ENCODE measurements at regions not wholly inside any gene's neighbourhood (a gene's known extent, or its start where the extent isn't known, plus 50 kb on each side); places are given as distances from the start of the nearest gene placed in this dataset.
"Not testable (repeated sequence)": the region's sequence is repeated elsewhere in the genome, so short reads cannot be mapped to it uniquely, and the experiment has no call there.

DNA sequence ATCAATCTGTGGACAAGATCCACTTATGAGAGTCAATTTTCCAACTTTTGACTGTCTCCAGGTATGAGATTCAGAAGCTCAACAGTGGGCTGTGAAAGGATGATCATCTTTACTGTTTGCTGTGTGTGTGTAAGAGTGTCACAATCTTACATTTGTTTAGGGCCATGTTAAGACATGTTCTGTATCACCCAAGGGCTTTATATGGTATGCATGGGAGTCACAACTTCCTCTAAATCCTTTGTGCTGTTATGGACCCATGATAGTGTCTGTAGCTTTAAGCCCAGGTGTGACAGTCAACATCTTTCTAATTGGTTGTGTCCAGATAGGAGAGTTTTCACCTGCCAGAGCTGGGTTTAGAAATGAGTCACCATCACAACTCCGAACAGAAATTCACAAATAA, 70.2 kb downstream of the ZNF726 start:
- not testable (repeated sequence) for DNase-seq

- no peak for DNase-seq
Measured at GRCh38 chr19:23986623-23987022, 71.9 kb downstream of the ZNF726 start.

GRCh38 chr19:23991170-23991569, 76.5 kb downstream of the ZNF726 start:
- no peak for DNase-seq

DNA sequence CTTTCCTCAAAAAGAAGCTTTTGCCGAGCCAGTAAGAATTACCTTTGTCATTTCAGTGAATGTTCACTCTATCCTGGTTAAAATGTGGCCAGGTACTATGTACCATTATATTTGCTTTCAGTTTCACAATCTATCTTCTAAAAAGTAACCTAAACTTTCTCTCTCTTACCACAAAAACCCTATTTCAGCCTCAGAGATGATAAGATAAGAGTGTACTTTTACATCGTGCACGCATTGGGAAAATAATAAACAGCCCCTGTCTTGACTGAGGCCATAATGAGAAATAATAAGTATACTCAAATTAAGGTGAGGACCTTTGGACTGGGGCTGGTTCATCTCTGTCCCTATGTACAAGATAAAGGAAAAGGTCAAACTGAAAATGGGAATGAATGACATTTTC, 77.7 kb downstream of the ZNF726 start:
- DNase-seq = no peak

- no peak for DNase-seq
Measured at GRCh38 chr19:23993440-23993839, 78.8 kb downstream of the ZNF726 start.

GRCh38 chr19:23996549-23996948, 81.9 kb downstream of the ZNF726 start:
- no peak for DNase-seq

DNA sequence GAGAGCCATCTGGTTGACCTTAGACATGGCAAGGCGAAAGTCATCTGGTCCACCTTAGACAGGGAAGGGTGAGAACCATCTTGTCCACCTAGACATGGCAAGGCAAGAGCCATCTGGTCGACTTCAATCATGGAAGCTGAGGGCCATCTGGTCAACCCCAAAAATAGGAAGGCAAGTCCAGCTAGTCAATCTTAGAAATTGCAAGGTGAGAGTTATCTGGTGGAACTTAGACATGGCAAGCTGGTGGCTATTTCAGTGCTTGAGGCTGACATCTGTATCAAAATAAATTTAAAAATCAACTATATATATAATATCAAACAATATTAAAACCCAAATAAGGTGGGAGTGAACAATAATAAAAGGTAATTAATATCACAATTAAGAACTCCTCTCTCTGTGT, 83.9 kb downstream of the ZNF726 start:
- DNase-seq = no peak

- DNase-seq = no peak
Measured at GRCh38 chr19:23999821-24000610, 85.3 kb downstream of the ZNF726 start.

GRCh38 chr19:24000656-24001055, 86.0 kb downstream of the ZNF726 start:
- DNase-seq = no peak

DNA sequence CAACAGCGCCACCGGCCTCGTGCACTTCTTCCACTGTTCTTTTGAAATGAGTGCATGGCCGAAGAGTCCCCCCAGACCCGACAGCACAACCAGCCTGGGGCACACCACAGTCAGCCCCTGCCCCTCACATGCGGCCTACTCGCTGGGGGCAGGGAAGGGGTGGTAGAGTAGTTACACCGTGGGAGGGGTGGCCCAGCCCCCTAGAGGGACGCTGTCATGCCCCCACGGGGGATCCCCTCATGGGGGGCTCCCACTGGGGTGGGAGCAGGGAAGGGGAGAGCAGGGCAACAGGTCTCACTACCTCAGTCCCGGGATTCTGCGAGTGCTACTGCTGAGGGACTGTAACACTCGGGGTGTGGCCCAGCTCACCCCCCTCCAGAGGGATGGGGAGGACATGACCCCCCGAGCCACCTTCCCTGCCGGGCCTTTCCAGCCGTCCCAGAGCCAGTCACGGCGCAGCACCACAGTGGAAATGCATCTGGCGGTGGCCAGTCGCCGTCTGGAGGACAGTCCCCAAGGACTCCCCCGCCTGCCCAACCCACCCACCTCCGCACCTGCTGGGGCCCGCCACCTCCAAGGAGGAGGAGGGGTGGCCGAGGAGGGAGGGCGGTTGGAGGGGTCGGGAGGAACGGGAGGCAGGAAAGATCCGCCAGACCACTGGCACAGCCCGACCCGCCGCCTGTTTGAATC, 84.6 kb upstream of the ZNF254 start:
- no peak for DNase-seq

- DNase-seq = no peak
Measured at GRCh38 chr19:24003537-24003936, 83.5 kb upstream of the ZNF254 start.

- DNase-seq = no peak
Measured at GRCh38 chr19:24004166-24004565, 82.8 kb upstream of the ZNF254 start.

DNA sequence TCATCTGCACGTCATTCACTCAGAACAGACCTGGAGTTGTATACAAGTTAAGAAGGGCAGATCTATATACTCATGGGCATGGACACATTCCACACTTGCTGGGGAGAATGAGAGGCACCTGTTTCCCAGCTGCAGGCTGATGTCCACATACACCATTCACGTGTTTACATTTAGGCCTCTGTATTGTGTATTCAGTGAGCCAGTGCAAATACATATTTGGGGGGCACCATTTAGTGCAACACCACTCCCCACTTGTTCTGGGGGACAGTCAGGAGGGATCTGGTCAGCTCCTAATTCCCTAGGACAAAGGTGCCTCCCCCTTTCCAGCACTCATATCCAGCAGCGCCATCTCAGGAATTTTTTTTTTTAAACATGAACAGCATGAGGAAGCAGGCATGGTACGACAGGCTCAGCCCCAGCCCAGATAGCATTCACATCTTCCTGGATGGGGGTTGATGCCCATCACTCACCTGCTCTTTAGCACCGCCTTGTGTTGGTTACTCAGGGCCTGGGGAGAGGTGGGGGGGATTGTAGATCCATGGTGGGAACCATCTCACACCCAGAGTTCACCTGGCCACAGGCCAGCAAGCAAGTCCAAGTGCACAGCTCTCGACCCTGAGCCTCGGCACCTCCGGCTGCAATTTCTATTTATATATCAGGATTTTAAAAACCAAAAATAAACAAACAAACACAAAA, 56.9 kb upstream of the ZNF254 start:
- DNase-seq = no peak

DNA sequence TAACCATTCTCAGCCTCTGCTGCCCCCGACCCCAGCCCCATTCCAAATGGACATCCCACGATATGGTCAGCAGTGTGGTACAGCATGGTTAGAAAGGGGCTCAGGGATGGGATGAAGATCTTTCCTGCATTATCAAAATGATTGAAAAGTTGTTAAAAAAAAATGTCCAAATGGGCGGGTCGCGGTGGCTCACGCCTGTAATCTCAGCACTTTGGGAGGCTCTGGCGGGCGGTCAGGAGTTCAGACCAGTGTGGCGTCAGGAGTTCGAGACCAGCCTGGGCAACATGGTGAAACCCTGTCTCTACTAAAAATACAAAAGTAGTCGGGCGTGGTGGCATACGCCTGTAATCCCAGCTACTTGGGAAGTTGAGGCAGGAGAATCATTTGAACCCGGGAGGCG, 54.3 kb upstream of the ZNF254 start:
- no peak for DNase-seq

GRCh38 chr19:24033301-24033962, 53.6 kb upstream of the ZNF254 start:
- peak; percentile 76 for DNase-seq

GRCh38 chr19:24033963-24034342, 53.0 kb upstream of the ZNF254 start:
- peak; percentile 56 for DNase-seq

- DNase-seq = not testable (repeated sequence)
Measured at GRCh38 chr19:24035261-24035880, 51.6 kb upstream of the ZNF254 start.
